Esophagus (tissue), 2 donors: ENCODE measurements at regions not wholly inside any gene's neighbourhood (a gene's known extent, or its start where the extent isn't known, plus 50 kb on each side); places are given as distances from the start of the nearest gene placed in this dataset.
"Not testable (repeated sequence)": the region's sequence is repeated elsewhere in the genome, so short reads cannot be mapped to it uniquely, and the experiment has no call there.

Experiments used
- H3K27ac ChIP-seq, 2 donors: one replicate each; pipeline ENCODE4 v1.5.1; 2013; ENCODE audit warnings: low read depth in 2 of 2, mild to moderate bottlenecking in 2 of 2, inconsistent platforms in 1 of 2, low read length in 1 of 2, moderate library complexity in 1 of 2
- H3K27me3 ChIP-seq, 2 donors: one replicate each; pipeline ENCODE4 v1.6.1; 2013; ENCODE audit warnings: low read length in 2 of 2, control low read depth in 1 of 2, mild to moderate bottlenecking in 1 of 2; ENCODE audit not compliant: insufficient read depth in 2 of 2, control insufficient read depth in 1 of 2
- H3K36me3 ChIP-seq, 2 donors: one replicate each; pipeline ENCODE4 v1.6.1; 2013; ENCODE audit warnings: low read length in 1 of 2; ENCODE audit not compliant: control insufficient read depth in 2 of 2, insufficient read depth in 2 of 2
- H3K4me1 ChIP-seq, 2 donors: one replicate each; pipeline ENCODE4 v1.6.1; 2013; ENCODE audit warnings: low read length in 1 of 2; ENCODE audit not compliant: control insufficient read depth in 2 of 2, insufficient read depth in 2 of 2
- H3K4me3 ChIP-seq, 2 donors: one replicate each; pipeline ENCODE4 v1.5.1; 2013; ENCODE audit warnings: low read length in 2 of 2, mild to moderate bottlenecking in 2 of 2, low read depth in 1 of 2, moderate library complexity in 1 of 2
- H3K9me3 ChIP-seq, 2 donors: one replicate each; pipeline ENCODE4 v1.6.1; 2013; ENCODE audit warnings: mild to moderate bottlenecking in 2 of 2, low read depth in 1 of 2, low read length in 1 of 2, moderate library complexity in 1 of 2; ENCODE audit not compliant: control insufficient read depth in 2 of 2, insufficient read depth in 1 of 2
- WGBS, 2 donors: extraction: QIAGEN DNeasy Blood & Tissue Kit; methylation state at CpG; one replicate each; pipeline ENCODE4 v1.1.7; 2013; 5-methylcytosine and 5-hydroxymethylcytosine counted together
- donor health status: healthy with polysubstance abuse.
- donor health status: Bipolar disorder and iron deficiency.

- WGBS, 2 donors, result 31 to 34% methylated on average over 21 to 24 of the region's 33 CpGs
- H3K4me3 ChIP-seq, H3K4me1 ChIP-seq, H3K9me3 ChIP-seq, H3K27me3 ChIP-seq, H3K36me3 ChIP-seq, H3K27ac ChIP-seq: not testable (repeated sequence)
These were observed 1643.7 kb downstream of the SPATA31A7 start for GRCh38 chr9:62833323-62834200.

DNA sequence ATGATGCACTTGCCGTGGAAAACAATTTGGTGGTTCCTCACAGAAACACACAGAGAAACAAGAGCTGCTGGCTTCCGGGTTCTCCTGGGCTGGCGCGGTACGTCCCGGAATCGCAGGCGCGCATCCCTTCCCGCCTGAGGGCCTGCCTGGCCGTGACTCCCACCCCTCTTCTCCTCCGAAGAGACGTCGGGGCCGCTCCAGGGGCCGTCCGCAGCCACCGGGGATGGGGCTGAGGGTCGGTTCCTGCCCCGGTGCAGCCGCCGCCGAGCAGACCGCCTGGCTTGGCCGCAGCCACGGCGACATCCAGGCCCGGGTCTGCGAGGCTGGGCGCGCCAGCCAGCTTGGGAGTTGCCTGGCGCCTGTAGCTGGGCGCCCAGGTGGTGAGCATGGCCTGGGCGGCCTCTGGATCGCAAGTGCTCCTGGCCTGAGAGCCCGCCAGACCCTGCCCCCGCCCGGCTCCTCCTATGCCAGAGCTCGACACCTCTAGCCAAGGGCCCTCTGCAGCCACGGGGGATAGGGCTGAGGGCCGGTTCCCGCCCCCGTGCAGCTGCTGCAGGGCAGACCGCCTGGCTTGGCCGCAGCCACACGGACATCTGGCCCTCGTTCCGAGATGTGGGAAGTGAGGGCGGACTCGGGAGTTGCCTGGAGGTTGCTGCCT lies 1647.5 kb downstream of the SPATA31A7 start:
- H3K27ac ChIP-seq, result peak overlapping the region in 1 of 2 donors; percentile 54
- not testable (repeated sequence) for H3K4me1 ChIP-seq, H3K36me3 ChIP-seq, H3K9me3 ChIP-seq, H3K27me3 ChIP-seq
- WGBS, 2 donors, result 4 to 6% methylated on average over 39 to 45 of the region's 50 CpGs
- peak overlapping the region; percentile 48 to 57 for H3K4me3 ChIP-seq

- Histone ChIP-seq H3K4me3 (peak overlapping the region; percentile 42 to 55), H3K27ac (peak overlapping the region in 1 of 2 donors; percentile 63)
- WGBS, 2 donors, result 1 to 2% methylated on average over 46 to 57 of the region's 60 CpGs
- not testable (repeated sequence) for H3K27me3 ChIP-seq, H3K9me3 ChIP-seq, H3K36me3 ChIP-seq, H3K4me1 ChIP-seq
These were observed 1648.3 kb downstream of the SPATA31A7 start for GRCh38 chr9:62838024-62838718.

DNA sequence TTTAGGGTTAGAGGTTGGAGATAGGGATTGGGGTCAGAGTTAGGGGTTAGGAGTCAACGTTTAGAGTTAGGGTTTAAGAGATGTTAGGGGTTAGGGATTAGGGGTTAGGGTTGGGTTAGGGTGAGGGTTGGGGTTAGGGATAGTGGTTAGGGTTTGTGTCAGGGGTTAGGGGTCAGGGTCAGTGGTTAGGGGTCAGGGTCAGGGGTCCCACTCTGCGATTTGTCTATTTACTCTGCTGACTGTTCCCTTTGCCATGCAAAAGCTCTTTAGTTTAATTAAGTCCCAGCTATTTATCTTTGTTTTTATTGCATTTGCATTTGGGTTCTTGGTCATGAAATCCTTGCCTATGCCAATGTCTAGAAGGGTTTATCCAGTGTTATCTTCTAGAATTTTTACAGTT lies 1649.3 kb downstream of the SPATA31A7 start:
- H3K4me3 ChIP-seq, H3K36me3 ChIP-seq, H3K27me3 ChIP-seq, H3K9me3 ChIP-seq, H3K27ac ChIP-seq, H3K4me1 ChIP-seq: not testable (repeated sequence)
- 27 to 46% methylated on average over 1 of the region's 2 CpGs for WGBS, 2 donors

DNA sequence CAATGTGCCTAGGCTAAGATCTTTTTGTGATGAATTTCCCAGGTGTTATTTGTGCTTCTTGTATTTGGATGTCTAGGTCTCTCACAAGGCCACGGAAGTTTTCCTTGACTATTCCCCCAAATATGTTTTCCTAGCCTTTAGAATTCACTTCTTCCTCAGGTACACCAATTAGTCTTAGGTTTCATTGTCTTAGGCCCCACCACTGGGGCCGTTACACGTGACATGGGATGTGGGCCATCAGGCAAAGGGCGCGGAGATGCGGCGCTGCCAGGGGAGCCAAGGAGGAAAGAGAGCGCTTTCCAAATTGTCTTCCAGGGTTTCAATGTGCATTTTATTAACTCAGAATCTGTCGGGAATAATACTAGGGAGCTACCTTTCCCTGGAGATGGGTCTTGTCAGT lies 1653.3 kb downstream of the SPATA31A7 start:
- 56 to 60% methylated on average over 9 of the region's 9 CpGs for WGBS, 2 donors
- not testable (repeated sequence) for H3K4me3 ChIP-seq, H3K27ac ChIP-seq, H3K9me3 ChIP-seq, H3K4me1 ChIP-seq, H3K36me3 ChIP-seq, H3K27me3 ChIP-seq

- WGBS, 2 donors, result 53 to 60% methylated on average over 8 to 13 of the region's 15 CpGs
- H3K27ac ChIP-seq, H3K4me1 ChIP-seq, H3K9me3 ChIP-seq, H3K36me3 ChIP-seq, H3K4me3 ChIP-seq, H3K27me3 ChIP-seq: not testable (repeated sequence)
These were observed 1654.0 kb downstream of the SPATA31A7 start for GRCh38 chr9:62843706-62844290.

- not testable (repeated sequence) for H3K36me3 ChIP-seq, H3K4me1 ChIP-seq, H3K27me3 ChIP-seq, H3K27ac ChIP-seq, H3K9me3 ChIP-seq, H3K4me3 ChIP-seq
- 42 to 55% methylated on average over 20 to 26 of the region's 27 CpGs for WGBS, 2 donors
These were observed 1654.9 kb downstream of the SPATA31A7 start for GRCh38 chr9:62844681-62845185.

GRCh38 chr9:62848258-62848657 lies 1658.4 kb downstream of the SPATA31A7 start:
- not testable (repeated sequence) for H3K27ac ChIP-seq, H3K4me1 ChIP-seq, H3K9me3 ChIP-seq, H3K36me3 ChIP-seq, H3K4me3 ChIP-seq, H3K27me3 ChIP-seq
- WGBS, 2 donors, result 48 to 59% methylated on average over 1 of the region's 2 CpGs

- H3K4me3 ChIP-seq, H3K36me3 ChIP-seq, H3K27ac ChIP-seq, H3K27me3 ChIP-seq, H3K4me1 ChIP-seq, H3K9me3 ChIP-seq: not testable (repeated sequence)
- WGBS, 2 donors, result 78 to 80% methylated on average over 17 of the region's 17 CpGs
These were observed 1660.2 kb downstream of the SPATA31A7 start for GRCh38 chr9:62849991-62850390.
